NCI-H146 treated with DMSO at 0.1 percent for 48 hours (cell line): ENCODE measurements at regions not wholly inside any gene's neighbourhood (a gene's known extent, or its start where the extent isn't known, plus 50 kb on each side); places are given as distances from the start of the nearest gene placed in this dataset.
"Not testable (repeated sequence)": the region's sequence is repeated elsewhere in the genome, so short reads cannot be mapped to it uniquely, and the experiment has no call there.

ENCODE experiments used
- DNase-seq: peaks from one replicate; lab custom pipeline; 2025; ENCODE audit not compliant: unreplicated experiment; lab: John Stamatoyannopoulos, UW

- DNase-seq = no peak
These were observed 57.1 kb upstream of the KCTD7 start for GRCh38 chr7:66571568-66571967.

- not testable (repeated sequence) for DNase-seq
These were observed 54.7 kb upstream of the KCTD7 start for GRCh38 chr7:66573782-66574495.

- DNase-seq = not testable (repeated sequence)
These were observed 53.9 kb upstream of the KCTD7 start for GRCh38 chr7:66574768-66575167.

GRCh38 chr7:66575398-66575797, 53.3 kb upstream of the KCTD7 start:
- DNase-seq = no peak

- no peak for DNase-seq
These were observed 52.0 kb upstream of the KCTD7 start for GRCh38 chr7:66576646-66577045.
